Right cardiac atrium (tissue), 5 donors: ENCODE measurements at regions not wholly inside any gene's neighbourhood (a gene's known extent, or its start where the extent isn't known, plus 50 kb on each side); places are given as distances from the start of the nearest gene placed in this dataset.
"Not testable (repeated sequence)": the region's sequence is repeated elsewhere in the genome, so short reads cannot be mapped to it uniquely, and the experiment has no call there.

ENCODE experiments used
- ATAC-seq, 2 donors: fragments of 200-7000 bp; cut with Tn5 transposase; one replicate each; pipeline versions ENCODE4 v1.8.0 to v1.9.1; 2020; ENCODE audit warnings: moderate library complexity in 2 of 2, mild to moderate bottlenecking in 1 of 2
- DNase-seq, 3 donors: peaks; one replicate each; pipeline ENCODE4 v3.0.0-alpha.2; 2020
- H3K27ac ChIP-seq: one replicate; pipeline ENCODE4 v1.5.1; 2013; ENCODE audit warnings: mild to moderate bottlenecking, low read length, control low read depth, moderate library complexity
- H3K27me3 ChIP-seq: one replicate; pipeline ENCODE4 v1.6.1; 2013; ENCODE audit not compliant: control insufficient read depth, insufficient read depth
- H3K4me1 ChIP-seq: one replicate; pipeline ENCODE4 v1.6.1; 2013; ENCODE audit warnings: low read length; ENCODE audit not compliant: control insufficient read depth, insufficient read depth
- H3K4me3 ChIP-seq: one replicate; pipeline ENCODE4 v1.5.1; 2013; ENCODE audit warnings: low read length, control low read depth
- H3K9me3 ChIP-seq: one replicate; pipeline ENCODE4 v1.6.1; 2013; ENCODE audit warnings: low read length; ENCODE audit not compliant: control insufficient read depth
- WGBS: extraction: QIAGEN DNeasy Blood & Tissue Kit; methylation state at CpG from one replicate; pipeline ENCODE4 v1.1.7; 2013; 5-methylcytosine and 5-hydroxymethylcytosine counted together
- intact Hi-C, 4 donors: fragments of 100-400 bp; cut with DNase I; formaldehyde crosslinking; loops; one replicate each; pipeline versions ENCODE4 v1.11.0 to v1.14.0; 2022 to 2023
- donor health status: healthy with polysubstance abuse.
- donor health status: DM: no; HTN: yes; CAD: no.
- donor health status: DM: no; HTN: no; CAD: no.
- donor health status: DM: no; HTN: yes; CAD: no; lungs with severe emphysema.
- donor health status: DM: yes; HTN: yes; CAD: no.

DNA sequence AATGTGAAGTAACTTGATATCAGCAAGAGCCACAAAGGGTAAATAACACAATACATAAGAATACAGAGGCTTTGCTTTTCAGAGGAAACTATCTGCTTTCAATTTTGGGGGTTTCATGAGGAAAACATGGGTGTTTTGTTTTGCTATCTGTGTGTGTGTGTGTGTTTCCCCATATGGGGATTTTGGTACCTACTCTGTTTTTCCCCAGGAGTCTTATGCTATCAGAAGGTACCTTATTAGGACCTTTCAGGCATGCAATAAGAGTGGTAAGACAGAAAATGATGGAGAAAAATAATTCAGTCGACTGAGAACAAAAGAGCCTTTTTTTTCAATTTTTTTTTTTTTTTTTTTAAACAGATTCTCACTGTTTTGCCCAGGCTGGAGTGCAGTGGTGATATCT is 87.5 kb downstream of the HSFY2 start:
- H3K4me1 ChIP-seq, H3K27me3 ChIP-seq, H3K9me3 ChIP-seq, H3K4me3 ChIP-seq, ATAC-seq, DNase-seq, intact Hi-C loops, H3K27ac ChIP-seq: not testable (repeated sequence)
- WGBS: no CpG with 5 or more reads among the region's 1 CpG

DNA sequence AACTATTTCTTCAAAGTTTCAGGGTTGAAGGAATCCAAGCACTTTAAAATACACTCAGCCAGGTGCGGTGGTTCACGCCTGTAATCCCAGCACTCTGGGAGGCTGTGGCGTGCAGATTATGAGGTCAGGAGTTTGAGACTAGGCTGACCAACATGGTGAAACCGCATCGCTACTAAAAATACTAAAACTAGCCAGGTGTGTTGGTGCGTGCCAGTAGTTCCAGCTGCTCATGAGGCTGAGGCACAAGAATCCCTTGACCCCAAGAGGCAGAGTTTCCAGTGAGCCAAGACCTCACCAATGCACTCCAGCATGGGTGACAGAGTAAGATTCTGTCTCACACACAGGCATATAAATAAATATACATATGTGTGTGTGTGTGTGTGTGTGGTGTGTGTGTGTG is 85.2 kb downstream of the HSFY2 start:
- H3K9me3 ChIP-seq, ATAC-seq, H3K27me3 ChIP-seq, DNase-seq, H3K27ac ChIP-seq, H3K4me1 ChIP-seq, intact Hi-C loops, H3K4me3 ChIP-seq: not testable (repeated sequence)
- no CpG with 5 or more reads among the region's 6 CpGs for WGBS

DNA sequence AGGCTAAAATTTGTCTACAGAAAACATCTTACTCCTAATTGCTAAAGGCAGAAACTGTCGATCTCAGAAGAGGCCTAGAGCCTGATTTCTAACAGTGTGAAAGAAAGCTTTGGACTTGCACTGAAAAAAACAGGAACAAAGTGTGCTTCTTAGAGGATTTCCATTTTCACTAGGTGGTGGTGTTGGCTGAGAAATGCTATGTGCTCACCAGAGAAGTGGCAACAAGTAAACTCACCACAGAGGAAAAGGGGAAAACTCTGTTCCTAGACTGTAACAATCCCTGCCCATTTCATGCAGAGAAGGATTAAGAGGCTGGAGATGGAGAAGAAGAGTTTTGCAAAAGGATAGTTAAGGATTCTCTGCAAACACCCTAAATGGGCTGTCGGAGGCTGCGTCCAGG is 84.1 kb downstream of the HSFY2 start:
- intact Hi-C loops, H3K4me1 ChIP-seq, H3K9me3 ChIP-seq, H3K27me3 ChIP-seq, H3K27ac ChIP-seq, H3K4me3 ChIP-seq, DNase-seq, ATAC-seq: not testable (repeated sequence)
- WGBS: no CpG with 5 or more reads among the region's 3 CpGs

DNA sequence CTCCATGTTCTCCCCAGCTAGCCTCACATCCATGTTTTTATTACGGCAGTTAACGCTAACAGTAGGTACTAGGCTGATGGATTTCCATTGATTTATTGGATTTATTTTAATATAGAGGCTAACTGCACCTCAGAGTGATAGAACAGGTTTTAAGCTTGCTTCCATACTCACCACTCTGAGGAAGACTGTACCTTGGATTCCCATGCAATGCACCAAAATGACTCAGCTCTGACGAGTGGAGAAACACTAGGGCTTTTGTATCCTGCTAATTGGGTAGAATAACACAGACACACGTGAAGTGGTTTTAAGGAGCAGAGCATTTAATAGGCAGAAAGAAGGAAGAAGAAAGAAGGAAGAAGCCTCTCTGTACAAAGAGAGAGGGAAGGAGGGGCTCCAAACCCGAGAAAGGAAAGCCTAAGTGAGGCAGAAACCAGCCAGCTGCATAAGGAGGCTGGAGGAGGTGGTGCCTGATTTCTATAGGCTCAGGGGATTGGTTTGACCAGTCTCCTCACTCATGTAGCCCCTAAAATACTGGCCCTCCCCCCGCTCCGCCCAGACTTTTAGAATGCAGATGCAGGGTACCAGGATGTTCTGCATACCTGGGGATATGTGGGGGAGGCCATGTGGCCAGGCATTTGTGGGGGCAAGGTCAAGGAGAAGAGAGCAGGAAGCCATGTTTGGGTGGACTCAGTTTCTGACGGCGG is 83.5 kb downstream of the HSFY2 start:
- H3K27me3 ChIP-seq, ATAC-seq, H3K9me3 ChIP-seq, H3K4me3 ChIP-seq, H3K27ac ChIP-seq, intact Hi-C loops, DNase-seq, H3K4me1 ChIP-seq: not testable (repeated sequence)
- WGBS: no CpG with 5 or more reads among the region's 9 CpGs

DNA sequence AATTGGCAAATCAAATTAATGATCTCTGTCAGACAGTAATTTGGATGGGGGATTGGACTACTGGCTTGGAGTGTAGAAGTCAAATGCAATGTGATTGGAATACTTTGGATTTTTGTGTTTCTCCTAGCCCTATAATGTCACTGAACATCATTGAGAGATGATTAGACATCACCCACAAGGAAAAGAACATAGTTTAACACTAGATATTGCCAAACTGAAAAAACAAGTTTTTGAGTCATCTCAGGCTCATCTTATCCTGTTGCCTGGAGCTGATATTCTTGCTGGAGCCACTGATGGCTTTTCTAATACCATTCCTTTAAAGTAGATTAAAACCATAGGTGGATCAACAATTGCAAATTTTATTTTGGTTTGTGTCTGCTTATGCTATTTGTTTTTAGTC is 76.7 kb downstream of the HSFY2 start:
- H3K27ac ChIP-seq, H3K9me3 ChIP-seq, H3K27me3 ChIP-seq, H3K4me3 ChIP-seq, H3K4me1 ChIP-seq, ATAC-seq, DNase-seq, intact Hi-C loops: not testable (repeated sequence)

DNA sequence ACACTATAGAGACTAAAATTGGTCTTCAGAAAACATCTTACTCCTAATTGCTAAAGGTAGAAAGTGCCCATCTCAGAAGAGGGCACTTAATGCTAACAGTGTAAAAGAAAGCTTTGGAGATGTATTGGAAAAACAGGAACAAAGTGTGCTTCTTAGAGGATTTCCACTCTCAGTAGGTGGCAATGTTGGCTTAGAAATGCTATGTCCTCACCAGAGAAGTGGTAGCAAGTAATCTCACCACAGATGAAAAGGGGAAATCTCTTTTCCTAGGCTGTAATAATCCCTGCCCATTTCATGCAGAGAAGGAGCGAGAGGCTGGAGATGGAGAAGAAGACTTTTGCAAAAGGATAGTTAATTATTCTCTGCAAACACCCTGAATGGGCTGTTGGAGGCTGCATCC is 69.3 kb downstream of the HSFY2 start:
- intact Hi-C loops, H3K9me3 ChIP-seq, H3K27ac ChIP-seq, ATAC-seq, DNase-seq, H3K4me3 ChIP-seq, H3K27me3 ChIP-seq, H3K4me1 ChIP-seq: not testable (repeated sequence)
- no CpG with 5 or more reads among the region's 1 CpG for WGBS

DNA sequence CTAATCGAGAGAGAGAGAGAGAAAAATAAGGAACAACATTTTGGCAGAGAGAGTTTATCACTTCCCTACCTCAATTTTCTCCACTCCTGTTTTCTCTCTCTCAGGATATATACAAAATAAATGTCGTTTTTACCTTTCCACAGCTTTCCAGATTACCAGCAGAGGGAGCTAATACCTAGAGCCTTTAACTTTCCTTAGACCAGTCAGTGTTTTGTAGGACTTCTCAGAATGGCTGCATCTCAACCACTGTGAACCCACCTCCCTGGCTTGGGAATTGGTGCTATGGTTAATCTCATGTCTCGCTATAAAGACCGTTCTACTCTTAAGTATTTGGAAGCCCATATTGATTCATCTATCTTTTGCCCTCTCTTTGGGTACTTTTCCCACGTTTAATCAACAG is 61.8 kb downstream of the HSFY2 start:
- H3K4me1 ChIP-seq, H3K9me3 ChIP-seq, H3K4me3 ChIP-seq, ATAC-seq, H3K27me3 ChIP-seq, DNase-seq, intact Hi-C loops, H3K27ac ChIP-seq: not testable (repeated sequence)
- WGBS: no CpG with 5 or more reads among the region's 5 CpGs

DNA sequence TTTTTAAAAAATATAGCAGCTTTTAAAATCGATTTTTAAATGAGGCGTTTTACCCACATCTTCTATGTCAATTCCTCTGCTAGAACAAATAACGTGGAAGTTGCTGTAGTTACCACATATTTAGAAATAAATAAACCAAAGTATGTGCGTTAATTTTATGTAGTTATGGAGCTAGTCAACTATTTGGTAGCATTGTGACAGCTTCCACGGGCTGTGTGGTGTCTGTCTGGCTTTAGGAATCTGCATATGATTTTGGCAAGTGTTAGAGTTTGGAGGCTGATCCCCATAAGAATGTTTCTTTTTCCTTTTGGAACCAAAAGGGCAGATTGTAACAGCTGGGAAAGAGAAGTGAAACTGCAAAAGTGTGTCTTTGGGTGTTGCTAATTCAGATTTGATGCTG is 59.8 kb downstream of the HSFY2 start:
- H3K9me3 ChIP-seq, intact Hi-C loops, H3K27me3 ChIP-seq, H3K4me1 ChIP-seq, ATAC-seq, H3K27ac ChIP-seq, H3K4me3 ChIP-seq, DNase-seq: not testable (repeated sequence)
- WGBS: no CpG with 5 or more reads among the region's 5 CpGs

DNA sequence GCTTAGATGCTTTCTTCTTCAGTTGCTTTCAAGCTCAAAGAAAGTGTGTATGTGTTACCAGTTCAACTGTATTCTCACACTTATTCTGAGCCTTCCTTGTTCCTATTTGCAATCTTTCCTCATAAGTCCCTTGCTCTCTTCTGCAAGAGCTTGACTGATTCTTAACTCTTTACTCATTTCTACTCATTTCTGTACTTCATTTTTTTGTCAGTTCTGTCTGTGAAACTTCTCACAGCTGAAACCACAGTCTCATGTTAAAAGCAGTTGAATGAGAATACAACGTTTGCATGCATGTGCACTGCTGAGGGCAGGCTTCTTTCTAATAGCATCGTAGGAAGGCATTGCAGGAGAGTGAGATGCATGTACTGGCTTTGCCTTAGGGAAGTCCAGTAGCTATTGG is 54.8 kb downstream of the HSFY2 start:
- DNase-seq, H3K27me3 ChIP-seq, intact Hi-C loops, H3K4me3 ChIP-seq, H3K9me3 ChIP-seq, ATAC-seq, H3K27ac ChIP-seq, H3K4me1 ChIP-seq: not testable (repeated sequence)
- no CpG with 5 or more reads among the region's 2 CpGs for WGBS

DNA sequence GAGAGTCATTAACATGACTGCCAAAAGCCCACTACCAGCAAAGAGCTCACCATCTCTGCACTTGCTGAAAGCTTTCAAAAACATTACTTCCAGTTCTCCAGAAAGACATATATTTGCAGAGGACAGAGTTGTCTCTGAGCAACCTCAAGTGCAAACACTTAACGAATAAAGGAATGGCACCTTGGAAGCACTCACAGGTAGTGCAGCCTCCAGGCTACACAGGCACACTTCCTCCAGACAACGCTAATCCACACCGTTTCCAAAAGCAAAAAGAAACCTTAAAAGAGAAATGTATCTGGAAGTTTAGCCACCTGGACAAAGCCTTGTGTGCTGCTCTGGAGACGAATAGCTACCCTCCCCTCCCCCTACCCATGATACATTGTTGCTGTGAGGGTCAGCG is 53.1 kb downstream of the HSFY2 start:
- WGBS: no CpG with 5 or more reads among the region's 5 CpGs
- H3K27ac ChIP-seq, H3K9me3 ChIP-seq, H3K4me1 ChIP-seq, H3K27me3 ChIP-seq, ATAC-seq, DNase-seq, H3K4me3 ChIP-seq, intact Hi-C loops: not testable (repeated sequence)
